Kidney (tissue), 13 donors: ENCODE measurements at regions not wholly inside any gene's neighbourhood (a gene's known extent, or its start where the extent isn't known, plus 50 kb on each side); places are given as distances from the start of the nearest gene placed in this dataset.

ENCODE experiments used
- DNase-seq, 5 donors: peaks; one replicate each; pipeline ENCODE4 v3.0.0-alpha.2; 2013 to 2020
- FAIRE-seq: peaks from 2 replicates; lab custom pipeline; 2012; peaks lifted over from hg19 to GRCh38; lab: Jason Lieb, UNC
- H3K27ac ChIP-seq, 2 donors: one replicate each; pipeline ENCODE4 v1.7.0; 2013; ENCODE audit warnings: low read depth in 2 of 2, low read length in 2 of 2, inconsistent platforms in 1 of 2
- H3K27me3 ChIP-seq: one replicate; pipeline ENCODE4 v1.7.1; 2013; ENCODE audit warnings: low read length, inconsistent platforms; ENCODE audit not compliant: control insufficient read depth, insufficient read depth
- H3K36me3 ChIP-seq, 3 donors: one replicate each; pipeline versions ENCODE4 v1.7.0 to v1.7.1; 2013; ENCODE audit warnings: low read length in 3 of 3, control low read depth in 1 of 3, inconsistent platforms in 1 of 3; ENCODE audit not compliant: insufficient read depth in 3 of 3, control insufficient read depth in 2 of 3
- H3K4me1 ChIP-seq, 3 donors: one replicate each; pipeline versions ENCODE4 v1.7.0 to v1.7.1; 2013; ENCODE audit warnings: low read length in 3 of 3, inconsistent platforms in 1 of 3, low read depth in 1 of 3; ENCODE audit not compliant: control insufficient read depth in 2 of 3, insufficient read depth in 2 of 3
- H3K4me3 ChIP-seq, 3 donors: one replicate each; pipeline versions ENCODE4 v1.7.0 to v1.8.1; 2013; ENCODE audit warnings: low read length in 3 of 3, control low read depth in 1 of 3, inconsistent platforms in 1 of 3
- H3K9ac ChIP-seq, 3 donors: one replicate each; pipeline versions ENCODE4 v1.7.0 to v1.7.1; 2013; ENCODE audit warnings: low read length in 3 of 3, control low read depth in 1 of 3, inconsistent platforms in 1 of 3
- H3K9me3 ChIP-seq, 3 donors: one replicate each; pipeline versions ENCODE4 v1.7.0 to v1.7.1; 2013; ENCODE audit warnings: low read length in 3 of 3, control low read depth in 1 of 3, inconsistent platforms in 1 of 3; ENCODE audit not compliant: control insufficient read depth in 2 of 3, insufficient read depth in 1 of 3
- intact Hi-C: fragments of 100-400 bp; cut with DNase I; formaldehyde crosslinking; loops from one replicate; pipeline ENCODE4 v1.11.1; 2022
- TF ChIP-seq, protein P1 (sequence below): IDR thresholded peaks from 3 replicates; pipeline ENCODE4 v1.5.1; 2012; ENCODE audit warnings: mild to moderate bottlenecking, moderate library complexity, borderline replicate concordance; ENCODE audit not compliant: insufficient read depth; ENCODE audit errors: extremely low read depth
- donor health status: control.
- donor health status: control.
- donor health status: control.
- donor health status: control.
- donor health status: control.
- donor health status: DM: yes; HTN: yes; CAD: no.
- donor health status: Normal renal cell carcinoma (clear cell type).

DNA sequence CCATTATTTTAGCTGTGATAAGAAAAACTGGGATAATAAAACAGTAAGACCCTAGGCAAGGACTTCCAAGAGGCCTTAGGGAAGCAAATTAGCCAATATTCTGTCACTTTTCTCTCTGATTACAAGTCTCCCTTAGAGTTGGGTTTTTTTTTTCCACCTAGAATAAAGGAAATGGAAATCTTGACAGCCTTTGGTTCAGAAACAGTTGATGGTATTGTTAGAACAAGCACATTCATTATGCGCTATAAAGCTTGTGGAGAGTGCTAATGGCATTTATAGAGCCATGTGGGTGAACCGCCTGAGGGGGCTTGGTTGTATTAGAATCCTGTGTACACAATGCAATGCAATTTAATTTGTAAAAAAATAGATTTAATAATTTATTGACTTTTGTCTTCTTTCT is 88.9 kb upstream of the OGFRL1 start:
- H3K36me3 ChIP-seq: no peaks in the 10 kb centered on the region
- H3K27ac ChIP-seq: no peak overlapping the region
- H3K9ac ChIP-seq: no peak overlapping the region
- FAIRE-seq: no peak
- TF ChIP-seq, protein P1, sequence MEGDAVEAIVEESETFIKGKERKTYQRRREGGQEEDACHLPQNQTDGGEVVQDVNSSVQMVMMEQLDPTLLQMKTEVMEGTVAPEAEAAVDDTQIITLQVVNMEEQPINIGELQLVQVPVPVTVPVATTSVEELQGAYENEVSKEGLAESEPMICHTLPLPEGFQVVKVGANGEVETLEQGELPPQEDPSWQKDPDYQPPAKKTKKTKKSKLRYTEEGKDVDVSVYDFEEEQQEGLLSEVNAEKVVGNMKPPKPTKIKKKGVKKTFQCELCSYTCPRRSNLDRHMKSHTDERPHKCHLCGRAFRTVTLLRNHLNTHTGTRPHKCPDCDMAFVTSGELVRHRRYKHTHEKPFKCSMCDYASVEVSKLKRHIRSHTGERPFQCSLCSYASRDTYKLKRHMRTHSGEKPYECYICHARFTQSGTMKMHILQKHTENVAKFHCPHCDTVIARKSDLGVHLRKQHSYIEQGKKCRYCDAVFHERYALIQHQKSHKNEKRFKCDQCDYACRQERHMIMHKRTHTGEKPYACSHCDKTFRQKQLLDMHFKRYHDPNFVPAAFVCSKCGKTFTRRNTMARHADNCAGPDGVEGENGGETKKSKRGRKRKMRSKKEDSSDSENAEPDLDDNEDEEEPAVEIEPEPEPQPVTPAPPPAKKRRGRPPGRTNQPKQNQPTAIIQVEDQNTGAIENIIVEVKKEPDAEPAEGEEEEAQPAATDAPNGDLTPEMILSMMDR: no peak
- no peak for DNase-seq
- H3K4me1 ChIP-seq: no peaks in the 10 kb centered on the region
- no peaks in the 10 kb centered on the region for H3K27me3 ChIP-seq
- intact Hi-C loops: loop anchor here (10.0 kb wide), 1 partner anchor 145 kb away; no protein-coding TSS in a partner anchor
- no peaks in the 10 kb centered on the region for H3K9me3 ChIP-seq
- no peak overlapping the region for H3K4me3 ChIP-seq

DNA sequence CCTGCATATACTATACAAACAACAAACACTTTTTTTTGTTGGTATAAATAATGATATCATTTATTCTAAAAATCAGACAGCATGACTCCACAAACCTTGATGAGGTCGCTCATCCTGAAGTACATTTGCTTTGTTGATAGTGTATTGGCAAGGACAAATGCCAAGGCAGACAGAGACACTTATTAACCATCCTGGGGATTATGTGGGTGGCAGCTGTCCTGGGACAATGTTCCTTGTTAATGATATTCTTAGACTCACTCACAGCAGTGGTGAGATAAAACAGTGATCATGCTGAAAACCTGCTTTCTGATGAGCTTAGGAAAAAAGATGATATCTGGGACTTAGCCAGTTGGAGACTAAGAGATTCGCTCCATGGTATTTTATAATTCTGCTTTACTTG is 85.4 kb upstream of the OGFRL1 start:
- H3K9me3 ChIP-seq: no peaks in the 10 kb centered on the region
- H3K36me3 ChIP-seq: no peaks in the 10 kb centered on the region
- H3K9ac ChIP-seq: no peak overlapping the region
- no peak for DNase-seq
- intact Hi-C loops: no loop called here
- TF ChIP-seq, protein P1: no peak
- no peaks in the 10 kb centered on the region for H3K4me1 ChIP-seq
- no peak overlapping the region for H3K27ac ChIP-seq
- FAIRE-seq: no peak
- H3K4me3 ChIP-seq: no peak overlapping the region
- no peaks in the 10 kb centered on the region for H3K27me3 ChIP-seq

DNA sequence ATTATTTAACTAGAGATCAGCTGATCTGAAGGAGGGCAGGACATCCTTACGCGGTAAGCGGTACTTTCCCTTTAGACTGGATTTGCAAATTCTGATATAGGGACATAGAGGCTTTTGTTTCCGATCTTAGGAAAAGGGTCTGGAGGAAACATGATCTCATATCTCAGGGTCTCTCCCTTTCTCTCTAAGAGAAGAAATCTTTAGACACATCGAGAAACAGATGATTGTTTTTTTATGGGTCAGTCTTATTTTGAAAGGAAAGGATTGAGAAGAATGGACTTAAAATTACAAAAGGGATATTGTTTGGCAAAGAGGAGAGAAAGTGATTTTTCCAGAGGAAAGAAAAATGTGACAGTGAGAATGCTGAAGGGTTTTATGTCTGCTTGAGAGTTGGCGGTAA is 83.9 kb upstream of the OGFRL1 start:
- DNase-seq: no peak
- TF ChIP-seq, protein P1: no peak
- intact Hi-C loops: no loop called here
- Histone ChIP-seq H3K27me3 (no peaks in the 10 kb centered on the region), H3K27ac (no peak overlapping the region), H3K9me3 (no peaks in the 10 kb centered on the region), H3K36me3 (no peaks in the 10 kb centered on the region), H3K9ac (no peak overlapping the region), H3K4me3 (no peak overlapping the region), H3K4me1 (no peaks in the 10 kb centered on the region)
- no peak for FAIRE-seq

DNA sequence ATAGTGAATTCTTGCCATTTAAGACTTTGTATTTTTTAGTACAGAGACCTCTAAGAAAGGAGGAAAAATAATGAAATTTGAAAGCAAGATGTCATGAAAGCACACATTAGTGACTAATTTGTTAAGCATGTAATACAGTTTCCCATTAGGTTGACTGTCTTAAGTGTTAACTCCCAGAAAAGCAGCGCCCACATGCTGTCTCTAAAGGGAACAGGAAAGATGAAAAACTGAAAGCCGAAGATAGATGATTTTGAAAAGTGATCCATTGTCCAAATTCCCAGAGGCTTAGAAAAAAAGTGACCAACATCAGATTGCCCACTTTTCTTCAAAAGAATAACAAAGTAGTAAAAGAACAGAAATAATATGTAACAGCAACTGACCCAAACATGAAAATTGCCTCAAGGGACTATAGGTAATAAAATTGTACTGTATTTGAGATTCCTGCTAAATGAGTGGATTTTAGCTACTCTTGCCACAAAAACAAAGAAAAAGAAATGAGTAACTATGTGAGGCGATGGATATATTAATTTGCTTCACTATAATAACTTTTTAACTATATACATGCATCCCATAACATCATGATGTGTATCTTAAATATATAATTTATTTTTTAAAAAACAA is 83.2 kb upstream of the OGFRL1 start:
- Histone ChIP-seq H3K27me3 (no peaks in the 10 kb centered on the region), H3K4me3 (no peak overlapping the region), H3K36me3 (no peaks in the 10 kb centered on the region), H3K27ac (no peak overlapping the region), H3K9me3 (no peaks in the 10 kb centered on the region), H3K9ac (no peak overlapping the region), H3K4me1 (no peaks in the 10 kb centered on the region)
- DNase-seq: no peak
- intact Hi-C loops: no loop called here
- no peak for FAIRE-seq
- TF ChIP-seq, protein P1: no peak
